ENCODE measurements at regions not wholly inside any gene's neighbourhood (a gene's known extent, or its start where the extent isn't known, plus 50 kb on each side); places are given as distances from the start of the nearest gene placed in this dataset.

DNA sequence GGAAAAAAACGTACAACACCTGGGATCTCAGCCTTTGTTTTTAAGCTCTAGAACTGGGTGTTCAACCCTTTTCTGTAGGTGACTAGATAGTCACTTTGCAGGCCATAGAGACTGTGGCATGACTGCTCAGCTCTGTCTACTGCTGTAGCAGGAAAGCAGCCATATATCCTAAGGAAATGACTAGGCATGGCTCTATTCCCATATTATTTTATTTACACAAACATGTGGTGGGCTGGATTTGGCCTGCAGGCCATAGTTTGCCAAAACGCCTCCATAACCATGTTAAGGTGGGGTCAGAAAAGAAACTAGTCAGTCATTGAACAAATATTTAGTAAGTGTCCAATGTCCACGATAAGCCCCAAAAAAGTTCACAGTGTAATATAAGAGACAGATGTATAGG, 452.5 kb downstream of the MCTP2 start:
- Histone ChIP-seq H2AFZ (ENCODE audit: low read length) (no peak overlapping the region), H3K4me1 (ENCODE audit: insufficient read depth, low read length, severe bottlenecking) (no peaks in the 10 kb centered on the region), H3K9ac (ENCODE audit: low read length) (no peak overlapping the region), H3K79me2 (ENCODE audit: insufficient read depth, low read length) (no peaks in the 10 kb centered on the region), H3F3A (ENCODE audit: insufficient read depth, low read length) (no peaks in the 10 kb centered on the region), H4K20me1 (ENCODE audit: insufficient read depth, low read length) (no peaks in the 10 kb centered on the region), H3K27ac (ENCODE audit: low read depth, low read length, poor library complexity, severe bottlenecking) (no peak overlapping the region), H3K4me2 (ENCODE audit: low read length) (no peak overlapping the region), H3K27me3 (ENCODE audit: insufficient read depth, low read length) (peaks cover 4% of the 10 kb centered on the region; the same call in 1 of the 2 replicates), H3K36me3 (ENCODE audit: insufficient read depth, low read length) (no peaks in the 10 kb centered on the region), H3K9me3 (ENCODE audit: low read length) (no peaks in the 10 kb centered on the region), H3K9me2 (ENCODE audit: low read depth, low read length) (no peaks in the 10 kb centered on the region), H3K4me3 (ENCODE audit: low read depth, low read length, poor library complexity, severe bottlenecking) (no peak overlapping the region)
- TF ChIP-seq, protein P1, sequence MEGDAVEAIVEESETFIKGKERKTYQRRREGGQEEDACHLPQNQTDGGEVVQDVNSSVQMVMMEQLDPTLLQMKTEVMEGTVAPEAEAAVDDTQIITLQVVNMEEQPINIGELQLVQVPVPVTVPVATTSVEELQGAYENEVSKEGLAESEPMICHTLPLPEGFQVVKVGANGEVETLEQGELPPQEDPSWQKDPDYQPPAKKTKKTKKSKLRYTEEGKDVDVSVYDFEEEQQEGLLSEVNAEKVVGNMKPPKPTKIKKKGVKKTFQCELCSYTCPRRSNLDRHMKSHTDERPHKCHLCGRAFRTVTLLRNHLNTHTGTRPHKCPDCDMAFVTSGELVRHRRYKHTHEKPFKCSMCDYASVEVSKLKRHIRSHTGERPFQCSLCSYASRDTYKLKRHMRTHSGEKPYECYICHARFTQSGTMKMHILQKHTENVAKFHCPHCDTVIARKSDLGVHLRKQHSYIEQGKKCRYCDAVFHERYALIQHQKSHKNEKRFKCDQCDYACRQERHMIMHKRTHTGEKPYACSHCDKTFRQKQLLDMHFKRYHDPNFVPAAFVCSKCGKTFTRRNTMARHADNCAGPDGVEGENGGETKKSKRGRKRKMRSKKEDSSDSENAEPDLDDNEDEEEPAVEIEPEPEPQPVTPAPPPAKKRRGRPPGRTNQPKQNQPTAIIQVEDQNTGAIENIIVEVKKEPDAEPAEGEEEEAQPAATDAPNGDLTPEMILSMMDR (IDR thresholded peaks at IDR 0.05; ENCODE audit: low read length) = no peak
- TF ChIP-seq EZH2 (IDR thresholded peaks at IDR 0.05; ENCODE audit: borderline replicate concordance, low read length) = no peak

DNA sequence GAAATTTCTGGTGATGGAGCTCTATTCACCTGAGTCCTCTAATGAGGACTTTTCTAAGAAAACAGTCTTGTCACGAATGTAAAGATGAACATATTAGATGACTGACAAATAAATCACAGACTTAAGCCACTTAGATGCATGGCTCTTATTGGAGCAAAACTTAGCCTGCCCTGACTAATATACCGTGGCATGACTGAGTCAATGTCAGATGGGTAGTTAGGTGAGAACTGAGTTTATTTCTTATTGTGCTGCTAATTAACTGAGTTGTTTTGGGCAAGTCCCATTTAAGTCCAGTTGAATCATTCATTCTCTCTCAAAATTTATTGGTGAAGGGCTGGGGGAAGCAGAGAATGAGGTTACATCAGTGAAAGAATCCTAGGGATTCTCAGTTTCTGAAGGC, 459.8 kb downstream of the MCTP2 start:
- TF ChIP-seq EZH2 (IDR thresholded peaks at IDR 0.05; ENCODE audit: borderline replicate concordance, low read length) = no peak
- TF ChIP-seq, protein P1 (IDR thresholded peaks at IDR 0.05; ENCODE audit: low read length) = no peak
- Histone ChIP-seq H3K4me2 (ENCODE audit: low read length) (no peak overlapping the region), H4K20me1 (ENCODE audit: insufficient read depth, low read length) (no peaks in the 10 kb centered on the region), H2AFZ (ENCODE audit: low read length) (no peak overlapping the region), H3K79me2 (ENCODE audit: insufficient read depth, low read length) (no peaks in the 10 kb centered on the region), H3K4me3 (ENCODE audit: low read depth, low read length, poor library complexity, severe bottlenecking) (no peak overlapping the region), H3K27me3 (ENCODE audit: insufficient read depth, low read length) (no peaks in the 10 kb centered on the region), H3K9me3 (ENCODE audit: low read length) (no peaks in the 10 kb centered on the region), H3K36me3 (ENCODE audit: insufficient read depth, low read length) (no peaks in the 10 kb centered on the region), H3K9me2 (ENCODE audit: low read depth, low read length) (no peaks in the 10 kb centered on the region), H3K4me1 (ENCODE audit: insufficient read depth, low read length, severe bottlenecking) (no peaks in the 10 kb centered on the region), H3K27ac (ENCODE audit: low read depth, low read length, poor library complexity, severe bottlenecking) (no peak overlapping the region), H3F3A (ENCODE audit: insufficient read depth, low read length) (no peaks in the 10 kb centered on the region), H3K9ac (ENCODE audit: low read length) (no peak overlapping the region)

DNA sequence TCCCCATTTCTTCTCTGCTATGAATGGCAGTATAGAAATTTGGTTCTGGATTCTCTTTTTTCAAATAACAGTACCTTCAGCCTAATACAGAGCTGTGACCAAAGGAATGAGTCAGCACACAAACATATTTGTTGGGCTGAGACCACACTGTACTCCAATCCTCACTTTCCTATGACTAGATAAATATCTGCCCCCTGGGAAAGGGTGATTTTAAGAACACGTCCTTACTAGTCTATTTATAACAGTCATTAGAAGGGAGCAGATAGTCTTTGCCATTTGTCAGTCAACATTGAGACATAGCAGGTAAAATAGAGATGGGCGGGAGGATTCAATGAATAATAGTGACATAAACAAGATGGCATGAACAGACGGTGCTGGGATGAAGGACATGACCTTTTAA, 461.3 kb downstream of the MCTP2 start:
- no peaks in the 10 kb centered on the region for H3F3A ChIP-seq (ENCODE audit: insufficient read depth, low read length)
- no peaks in the 10 kb centered on the region for H3K27me3 ChIP-seq (ENCODE audit: insufficient read depth, low read length)
- H3K79me2 ChIP-seq (ENCODE audit: insufficient read depth, low read length) = no peaks in the 10 kb centered on the region
- no peaks in the 10 kb centered on the region for H3K4me1 ChIP-seq (ENCODE audit: insufficient read depth, low read length, severe bottlenecking)
- H3K36me3 ChIP-seq (ENCODE audit: insufficient read depth, low read length) = no peaks in the 10 kb centered on the region
- H3K9ac ChIP-seq (ENCODE audit: low read length) = no peak overlapping the region
- no peak overlapping the region for H3K4me3 ChIP-seq (ENCODE audit: low read depth, low read length, poor library complexity, severe bottlenecking)
- H3K4me2 ChIP-seq (ENCODE audit: low read length) = no peak overlapping the region
- no peak overlapping the region for H2AFZ ChIP-seq (ENCODE audit: low read length)
- H4K20me1 ChIP-seq (ENCODE audit: insufficient read depth, low read length) = no peaks in the 10 kb centered on the region
- no peaks in the 10 kb centered on the region for H3K9me2 ChIP-seq (ENCODE audit: low read depth, low read length)
- no peak for TF ChIP-seq EZH2 (IDR thresholded peaks at IDR 0.05; ENCODE audit: borderline replicate concordance, low read length)
- TF ChIP-seq, protein P1 (IDR thresholded peaks at IDR 0.05; ENCODE audit: low read length) = no peak
- H3K27ac ChIP-seq (ENCODE audit: low read depth, low read length, poor library complexity, severe bottlenecking) = no peak overlapping the region
- H3K9me3 ChIP-seq (ENCODE audit: low read length) = no peaks in the 10 kb centered on the region
